OCI-LY7 (cell line): ENCODE measurements at regions not wholly inside any gene's neighbourhood (a gene's known extent, or its start where the extent isn't known, plus 50 kb on each side); places are given as distances from the start of the nearest gene placed in this dataset.

Experiments used
- CTCF ChIP-seq: fragments of 200-600 bp; sonication (generic); conservative IDR thresholded peaks from 2 replicates; pipeline ENCODE4 v1.5.1; 2014; ENCODE audit warnings: mild to moderate bottlenecking, antibody characterized with exemption, low read length, moderate library complexity, mixed read lengths
- EZH2phosphoT487 ChIP-seq: fragments of 200-600 bp; sonication (generic); IDR thresholded peaks from 2 replicates; pipeline ENCODE4 v1.6.1; 2018; ENCODE audit warnings: low read depth, borderline replicate concordance, mild to moderate bottlenecking, mixed run types, antibody characterized with exemption, low read length, moderate library complexity, mixed read lengths

GRCh38 chr9:18260521-18260920 lies 213.4 kb upstream of the ADAMTSL1 start:
- TF ChIP-seq CTCF (no peak), EZH2phosphoT487 (no peak)
